Esophagus muscularis mucosa (tissue), 3 donors: ENCODE measurements at regions not wholly inside any gene's neighbourhood (a gene's known extent, or its start where the extent isn't known, plus 50 kb on each side); places are given as distances from the start of the nearest gene placed in this dataset.

ENCODE experiments used
- POLR2A ChIP-seq: fragments of 450-650 bp; IDR thresholded peaks from one replicate; pipeline ENCODE4 v1.6.1; 2017; ENCODE audit warnings: antibody characterized with exemption, moderate library complexity, mild to moderate bottlenecking, low read depth
- TF ChIP-seq, protein P1 (sequence below), 3 experiments: fragments of 200-600 bp in 2 of 3; fragments of 450-650 bp in 1 of 3; sonication (generic) in 2 of 3; IDR thresholded peaks; one replicate each; pipeline ENCODE4 v1.5.1; 2017 to 2019; ENCODE audit warnings: antibody characterized with exemption in 3 of 3, mild to moderate bottlenecking in 2 of 3, moderate library complexity in 1 of 3

DNA sequence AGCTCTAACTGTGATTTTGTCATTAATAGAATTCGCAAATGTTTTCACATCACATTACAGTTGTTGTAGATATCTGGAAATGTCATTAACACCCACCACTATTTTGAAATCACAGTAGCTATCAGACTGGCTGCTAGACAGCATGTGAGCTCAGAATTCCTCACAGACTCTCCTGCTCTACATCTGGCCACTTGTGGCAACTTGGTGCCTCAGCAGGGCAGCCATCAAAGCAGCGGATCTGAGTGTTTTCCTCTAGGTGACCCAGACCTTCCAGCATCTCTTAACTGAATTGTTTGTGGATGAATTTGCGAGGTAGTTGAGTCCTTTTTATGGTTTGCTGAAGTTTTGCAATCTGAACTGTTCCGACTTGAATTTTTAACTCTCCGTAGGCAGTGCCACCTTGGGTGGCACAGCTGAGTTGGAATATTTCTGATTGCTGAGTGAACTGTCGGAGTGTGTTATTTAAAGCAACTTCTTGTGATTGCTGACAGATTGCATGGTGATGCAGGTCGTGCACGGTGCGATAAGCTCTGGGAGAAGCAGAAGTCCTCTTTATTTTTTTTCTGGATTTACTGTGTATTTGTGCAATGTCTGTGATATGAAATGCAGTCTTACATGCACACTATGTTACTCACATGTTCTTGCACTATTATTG is 114.0 kb upstream of the PLET1 start:
- no peak for TF ChIP-seq POLR2A
- TF ChIP-seq, protein P1, sequence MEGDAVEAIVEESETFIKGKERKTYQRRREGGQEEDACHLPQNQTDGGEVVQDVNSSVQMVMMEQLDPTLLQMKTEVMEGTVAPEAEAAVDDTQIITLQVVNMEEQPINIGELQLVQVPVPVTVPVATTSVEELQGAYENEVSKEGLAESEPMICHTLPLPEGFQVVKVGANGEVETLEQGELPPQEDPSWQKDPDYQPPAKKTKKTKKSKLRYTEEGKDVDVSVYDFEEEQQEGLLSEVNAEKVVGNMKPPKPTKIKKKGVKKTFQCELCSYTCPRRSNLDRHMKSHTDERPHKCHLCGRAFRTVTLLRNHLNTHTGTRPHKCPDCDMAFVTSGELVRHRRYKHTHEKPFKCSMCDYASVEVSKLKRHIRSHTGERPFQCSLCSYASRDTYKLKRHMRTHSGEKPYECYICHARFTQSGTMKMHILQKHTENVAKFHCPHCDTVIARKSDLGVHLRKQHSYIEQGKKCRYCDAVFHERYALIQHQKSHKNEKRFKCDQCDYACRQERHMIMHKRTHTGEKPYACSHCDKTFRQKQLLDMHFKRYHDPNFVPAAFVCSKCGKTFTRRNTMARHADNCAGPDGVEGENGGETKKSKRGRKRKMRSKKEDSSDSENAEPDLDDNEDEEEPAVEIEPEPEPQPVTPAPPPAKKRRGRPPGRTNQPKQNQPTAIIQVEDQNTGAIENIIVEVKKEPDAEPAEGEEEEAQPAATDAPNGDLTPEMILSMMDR (IDR thresholded peaks at IDR 0.05) = no peak
